ENCODE measurements at regions not wholly inside any gene's neighbourhood (a gene's known extent, or its start where the extent isn't known, plus 50 kb on each side); places are given as distances from the start of the nearest gene placed in this dataset.
"Not testable (repeated sequence)": the region's sequence is repeated elsewhere in the genome, so short reads cannot be mapped to it uniquely, and the experiment has no call there.

- ATAC-seq (no peak), DNase-seq (ENCODE audit: missing footprints) (no peak)
- intact Hi-C loops (cut with DNase I), result loop anchor here (10.0 kb wide), 1 partner anchor 695 kb away; no protein-coding TSS in a partner anchor
Measured at GRCh38 chr4:187000281-187000680, 276.6 kb upstream of the FAT1 start.

GRCh38 chr4:187002133-187002532 lies 278.5 kb upstream of the FAT1 start:
- not testable (repeated sequence) for ATAC-seq
- intact Hi-C loops (cut with DNase I), result loop anchor here (10.0 kb wide), 1 partner anchor 697 kb away; no protein-coding TSS in a partner anchor

GRCh38 chr4:187004628-187005027 lies 281.0 kb upstream of the FAT1 start:
- DNase-seq (ENCODE audit: missing footprints), result no peak
- intact Hi-C loops (cut with DNase I), result loop anchor here (10.0 kb wide), 1 partner anchor 700 kb away; no protein-coding TSS in a partner anchor
- no peak for ATAC-seq

More at GRCh38 chr4:187002133-187002532, 278.5 kb upstream of the FAT1 start:
- DNase-seq (ENCODE audit: missing footprints), result not testable (repeated sequence)

- ATAC-seq (no peak), DNase-seq (ENCODE audit: missing footprints) (no peak)
- intact Hi-C loops (cut with DNase I), result loop anchor here (10.0 kb wide), 1 partner anchor 701 kb away; no protein-coding TSS in a partner anchor
Measured at GRCh38 chr4:187006189-187006618, 282.5 kb upstream of the FAT1 start.

GRCh38 chr4:187010052-187010451 lies 286.4 kb upstream of the FAT1 start:
- intact Hi-C loops (cut with DNase I), result no loop called here
- no peak for ATAC-seq
- DNase-seq (ENCODE audit: missing footprints), result no peak

GRCh38 chr4:187016101-187016500 lies 292.4 kb upstream of the FAT1 start:
- intact Hi-C loops (cut with DNase I), result no loop called here
- DNase-seq (ENCODE audit: missing footprints), result no peak
- no peak for ATAC-seq

GRCh38 chr4:187017147-187017546 lies 293.5 kb upstream of the FAT1 start:
- DNase-seq (ENCODE audit: missing footprints) (no peak), ATAC-seq (no peak)

GRCh38 chr4:187019896-187020295 lies 296.2 kb upstream of the FAT1 start:
- intact Hi-C loops (cut with DNase I), result no loop called here
- ATAC-seq, result no peak
- DNase-seq (ENCODE audit: missing footprints), result no peak

More at GRCh38 chr4:187017147-187017546, 293.5 kb upstream of the FAT1 start:
- intact Hi-C loops (cut with DNase I), result no loop called here

GRCh38 chr4:187020676-187021075 lies 297.0 kb upstream of the FAT1 start:
- ATAC-seq (no peak), DNase-seq (ENCODE audit: missing footprints) (no peak)
- intact Hi-C loops (cut with DNase I), result no loop called here

GRCh38 chr4:187021436-187022205 lies 298.0 kb upstream of the FAT1 start:
- intact Hi-C loops (cut with DNase I), result no loop called here
- no peak for ATAC-seq

GRCh38 chr4:187027272-187027671 lies 303.6 kb upstream of the FAT1 start:
- intact Hi-C loops (cut with DNase I), result no loop called here
- DNase-seq (ENCODE audit: missing footprints) (no peak), ATAC-seq (no peak)

More at GRCh38 chr4:187021436-187022205, 298.0 kb upstream of the FAT1 start:
- DNase-seq (ENCODE audit: missing footprints), result no peak

GRCh38 chr4:187042251-187042650 lies 318.6 kb upstream of the FAT1 start:
- no peak for DNase-seq (ENCODE audit: missing footprints)
- ATAC-seq, result no peak
- intact Hi-C loops (cut with DNase I), result no loop called here

GRCh38 chr4:187046471-187046870 lies 322.8 kb upstream of the FAT1 start:
- intact Hi-C loops (cut with DNase I), result no loop called here
- DNase-seq (ENCODE audit: missing footprints) (no peak), ATAC-seq (no peak)

- ATAC-seq, result no peak
Measured at GRCh38 chr4:187059021-187059420, 335.4 kb upstream of the FAT1 start.

GRCh38 chr4:187059895-187060294 lies 336.2 kb upstream of the FAT1 start:
- no peak for DNase-seq (ENCODE audit: missing footprints)
- intact Hi-C loops (cut with DNase I), result no loop called here
- ATAC-seq, result no peak

More at GRCh38 chr4:187059021-187059420, 335.4 kb upstream of the FAT1 start:
- DNase-seq (ENCODE audit: missing footprints), result no peak
- intact Hi-C loops (cut with DNase I), result no loop called here

GRCh38 chr4:187060551-187060950 lies 336.9 kb upstream of the FAT1 start:
- DNase-seq (ENCODE audit: missing footprints) (no peak), ATAC-seq (no peak)
- intact Hi-C loops (cut with DNase I), result no loop called here

- intact Hi-C loops (cut with DNase I), result no loop called here
- DNase-seq (ENCODE audit: missing footprints) (no peak), ATAC-seq (no peak)
Measured at GRCh38 chr4:187063251-187063650, 339.6 kb upstream of the FAT1 start.

GRCh38 chr4:187064033-187064432 lies 340.4 kb upstream of the FAT1 start:
- ATAC-seq (no peak), DNase-seq (ENCODE audit: missing footprints) (no peak)
- intact Hi-C loops (cut with DNase I), result no loop called here

GRCh38 chr4:187065396-187065795 lies 341.7 kb upstream of the FAT1 start:
- intact Hi-C loops (cut with DNase I), result no loop called here
- DNase-seq (ENCODE audit: missing footprints) (no peak), ATAC-seq (no peak)

GRCh38 chr4:187065806-187066205 lies 342.1 kb upstream of the FAT1 start:
- intact Hi-C loops (cut with DNase I), result no loop called here
- DNase-seq (ENCODE audit: missing footprints) (no peak), ATAC-seq (no peak)

All from Right ventricle myocardium inferior (tissue), 1 donor.